ENCODE measurements at regions not wholly inside any gene's neighbourhood (a gene's known extent, or its start where the extent isn't known, plus 50 kb on each side); places are given as distances from the start of the nearest gene placed in this dataset.

- no peaks in the 10 kb centered on the region for H3K9me3 ChIP-seq
- no peak overlapping the region for H3K4me3 ChIP-seq
- H3K27ac ChIP-seq: no peak overlapping the region
- DNase-seq: no peak
- 93 to 96% (median 94%) methylated on average over 5 of the region's 5 CpGs for WGBS, 3 donors
- no peaks in the 10 kb centered on the region for H3K27me3 ChIP-seq
- intact Hi-C loops (cut with DNase I): no loop called here
- no peak for TF ChIP-seq POLR2A (IDR thresholded peaks at IDR 0.05)
- TF ChIP-seq CTCF (IDR thresholded peaks at IDR 0.05): no peak
- TF ChIP-seq EP300 (IDR thresholded peaks at IDR 0.05): no peak
- no peaks in the 10 kb centered on the region for H3K4me1 ChIP-seq (ENCODE audit: insufficient read depth)
- no peaks in the 10 kb centered on the region for H3K36me3 ChIP-seq
Measured at GRCh38 chr10:10101106-10101505, 916.6 kb upstream of the CELF2 start.

GRCh38 chr10:10110844-10111490 lies 906.7 kb upstream of the CELF2 start:
- no peak for TF ChIP-seq EP300 (IDR thresholded peaks at IDR 0.05)
- no peak for TF ChIP-seq CTCF (IDR thresholded peaks at IDR 0.05)
- no peak for TF ChIP-seq POLR2A (IDR thresholded peaks at IDR 0.05)
- Histone ChIP-seq H3K9me3 (no peaks in the 10 kb centered on the region), H3K4me1 (ENCODE audit: insufficient read depth) (no peaks in the 10 kb centered on the region), H3K4me3 (no peak overlapping the region), H3K27ac (no peak overlapping the region), H3K27me3 (no peaks in the 10 kb centered on the region), H3K36me3 (no peaks in the 10 kb centered on the region)
- WGBS, 3 donors: 71 to 95% (median 95%) methylated on average over 5 of the region's 5 CpGs
- intact Hi-C loops (cut with DNase I): no loop called here
- DNase-seq: no peak

- 97 to 98% (median 97%) methylated on average over 1 of the region's 1 CpG for WGBS, 3 donors
- Histone ChIP-seq H3K4me1 (ENCODE audit: insufficient read depth) (no peaks in the 10 kb centered on the region), H3K4me3 (no peak overlapping the region), H3K9me3 (no peaks in the 10 kb centered on the region), H3K36me3 (no peaks in the 10 kb centered on the region), H3K27ac (no peak overlapping the region), H3K27me3 (no peaks in the 10 kb centered on the region)
- intact Hi-C loops (cut with DNase I): no loop called here
- no peak for DNase-seq
- TF ChIP-seq POLR2A (IDR thresholded peaks at IDR 0.05): no peak
- no peak for TF ChIP-seq CTCF (IDR thresholded peaks at IDR 0.05)
- TF ChIP-seq EP300 (IDR thresholded peaks at IDR 0.05): no peak
Measured at GRCh38 chr10:10118131-10118530, 899.5 kb upstream of the CELF2 start.

GRCh38 chr10:10120671-10121070 lies 897.0 kb upstream of the CELF2 start:
- no peak for TF ChIP-seq POLR2A (IDR thresholded peaks at IDR 0.05)
- TF ChIP-seq EP300 (IDR thresholded peaks at IDR 0.05): no peak
- no peak for TF ChIP-seq CTCF (IDR thresholded peaks at IDR 0.05)
- 12 to 23% (median 17%) methylated on average over 3 of the region's 3 CpGs for WGBS, 3 donors
- H3K9me3 ChIP-seq: no peaks in the 10 kb centered on the region
- H3K4me1 ChIP-seq (ENCODE audit: insufficient read depth): no peaks in the 10 kb centered on the region
- H3K27ac ChIP-seq: no peak overlapping the region
- H3K4me3 ChIP-seq: no peak overlapping the region
- DNase-seq: no peak
- intact Hi-C loops (cut with DNase I): no loop called here
- H3K36me3 ChIP-seq: no peaks in the 10 kb centered on the region
- no peaks in the 10 kb centered on the region for H3K27me3 ChIP-seq
